GM18519 (cell line): ENCODE measurements at regions not wholly inside any gene's neighbourhood (a gene's known extent, or its start where the extent isn't known, plus 50 kb on each side); places are given as distances from the start of the nearest gene placed in this dataset.
"Not testable (repeated sequence)": the region's sequence is repeated elsewhere in the genome, so short reads cannot be mapped to it uniquely, and the experiment has no call there.

Experiments used
- ATAC-seq: cut with Tn5 transposase; IDR thresholded peaks from one replicate; pipeline ENCODE4 v1.9.1; 2021; ENCODE audit warnings: mild to moderate bottlenecking, moderate library complexity; ENCODE audit not compliant: unreplicated experiment, low FRiP score

DNA sequence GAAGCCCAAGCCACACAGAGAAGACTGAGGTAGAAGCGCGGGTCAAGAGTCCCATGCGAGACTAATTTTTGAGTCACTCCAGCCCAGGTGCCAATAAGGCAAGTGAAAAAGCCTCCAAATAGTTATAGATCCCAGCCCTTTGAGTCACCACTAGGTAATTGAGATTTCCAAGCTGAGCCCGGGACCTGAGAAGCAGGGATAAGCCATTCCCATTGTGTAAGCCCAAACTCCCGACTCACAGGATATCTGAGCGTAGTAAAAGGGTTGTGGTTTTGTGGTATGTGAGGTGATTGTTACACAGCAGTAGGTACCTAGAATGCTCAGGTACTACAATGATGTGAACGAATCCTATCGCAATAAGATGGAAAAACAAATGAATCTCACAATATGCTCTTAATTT, 560.7 kb downstream of the DSC3 start:
- ATAC-seq: no peak

DNA sequence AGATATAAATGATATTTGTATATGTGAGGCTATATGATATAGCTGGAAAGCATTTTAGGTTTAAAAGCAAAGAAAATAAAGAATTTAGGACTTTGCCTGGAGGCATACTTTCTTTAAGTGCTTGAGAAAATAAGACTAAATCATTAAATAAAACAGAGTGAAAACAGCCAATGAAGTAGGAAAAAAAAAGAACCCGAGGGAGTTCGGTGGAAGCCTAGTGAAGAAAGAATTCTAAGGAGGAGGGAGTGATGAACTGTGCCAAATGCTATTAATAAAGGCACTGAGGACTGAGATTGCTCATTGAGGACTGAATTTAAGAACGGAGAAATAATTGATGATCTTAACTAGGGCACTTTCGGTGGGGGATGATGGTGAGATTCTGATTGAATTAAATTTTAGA, 573.5 kb downstream of the DSC3 start:
- ATAC-seq: no peak

DNA sequence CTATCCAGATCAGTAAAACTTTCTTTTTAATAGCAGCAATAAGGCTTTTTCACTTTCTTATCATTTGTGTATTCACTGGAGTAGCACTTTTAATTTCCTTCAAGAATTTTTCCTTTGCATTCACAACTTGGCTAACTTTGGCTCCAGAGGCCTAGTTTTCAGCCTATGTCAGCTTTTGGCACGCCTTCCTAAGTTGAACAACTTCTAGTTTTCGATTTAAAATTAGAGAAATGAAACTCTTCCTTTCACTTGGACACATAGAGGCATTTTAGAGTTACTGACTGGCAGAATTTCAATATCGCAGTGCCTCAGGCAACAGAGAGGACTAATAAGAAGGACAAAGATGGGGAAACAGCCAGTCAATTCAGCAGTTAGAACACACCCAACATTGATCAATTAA, 577.4 kb downstream of the DSC3 start:
- ATAC-seq: no peak

DNA sequence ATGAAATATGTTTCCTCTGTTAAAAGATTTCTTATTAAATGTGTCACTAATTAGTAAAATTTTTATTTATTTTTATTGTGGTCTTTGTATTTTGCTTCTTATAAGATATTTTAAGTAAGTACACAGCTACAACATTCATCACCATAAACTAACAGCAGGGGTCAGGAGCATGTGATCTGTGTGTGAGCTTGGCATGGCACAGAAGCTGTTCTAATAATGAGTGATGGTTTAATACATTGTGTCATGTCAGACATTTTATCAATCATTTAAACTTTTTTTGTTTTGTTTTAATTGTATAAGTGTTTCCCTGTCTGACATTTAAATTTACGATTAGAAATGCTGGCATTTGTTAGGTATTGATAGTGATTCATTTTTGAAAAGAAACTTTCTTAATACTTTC, 585.4 kb downstream of the DSC3 start:
- ATAC-seq: no peak

DNA sequence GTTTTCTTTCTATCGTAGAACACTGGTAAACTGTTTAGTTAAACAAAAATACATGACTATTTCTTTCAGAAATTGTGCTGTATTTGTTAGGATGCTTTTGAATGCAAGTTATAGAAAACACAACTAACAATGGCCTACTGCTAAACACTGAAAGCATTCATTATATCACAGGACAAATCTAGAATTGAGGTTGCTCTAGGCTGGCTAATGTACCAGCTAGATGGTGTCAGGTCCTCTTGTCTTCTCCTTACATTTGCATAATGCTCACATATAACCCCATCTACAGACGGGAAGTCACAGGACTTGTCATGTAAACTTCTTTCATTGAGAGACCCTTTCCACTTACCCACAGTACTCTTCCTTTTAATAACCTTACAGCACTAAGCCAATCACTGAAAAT, 586.8 kb downstream of the DSC3 start:
- no peak for ATAC-seq

DNA sequence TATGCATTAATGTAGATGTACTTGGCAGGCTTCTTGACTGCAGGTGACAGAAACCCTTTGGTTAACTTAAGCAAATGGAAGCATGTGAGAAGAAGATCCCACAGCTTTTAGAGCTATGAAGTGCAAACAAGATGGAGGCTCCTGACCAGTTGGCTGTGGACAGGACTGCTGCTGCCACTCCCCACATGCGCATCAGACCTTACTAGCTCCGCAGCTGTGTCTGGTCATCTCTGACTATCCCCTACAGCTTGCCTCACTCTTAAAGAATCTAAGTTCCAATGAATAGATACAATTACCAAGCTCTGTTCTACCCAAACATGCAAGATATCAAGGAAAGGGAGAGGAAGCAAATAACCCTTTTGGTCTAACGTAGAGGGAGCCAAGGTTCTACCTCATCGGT, 587.6 kb downstream of the DSC3 start:
- no peak for ATAC-seq

DNA sequence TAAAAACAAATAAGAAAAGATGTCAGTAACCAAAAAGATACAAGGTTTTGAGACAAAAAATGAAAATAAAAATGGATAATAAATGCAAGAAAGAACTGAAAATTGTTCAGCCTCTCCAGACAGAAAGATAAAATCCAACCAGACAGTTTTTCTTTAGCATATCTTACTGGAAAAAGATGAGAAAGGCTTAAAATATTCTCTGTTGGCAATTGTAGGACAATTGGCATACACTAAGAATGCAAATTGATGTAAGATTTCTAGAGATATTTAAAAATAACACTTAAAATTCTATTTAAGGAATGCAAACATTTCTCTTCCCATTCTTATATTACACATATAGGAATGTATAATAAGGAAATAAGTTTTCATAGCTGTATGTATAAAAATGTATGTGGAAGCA, 590.6 kb downstream of the DSC3 start:
- no peak for ATAC-seq

DNA sequence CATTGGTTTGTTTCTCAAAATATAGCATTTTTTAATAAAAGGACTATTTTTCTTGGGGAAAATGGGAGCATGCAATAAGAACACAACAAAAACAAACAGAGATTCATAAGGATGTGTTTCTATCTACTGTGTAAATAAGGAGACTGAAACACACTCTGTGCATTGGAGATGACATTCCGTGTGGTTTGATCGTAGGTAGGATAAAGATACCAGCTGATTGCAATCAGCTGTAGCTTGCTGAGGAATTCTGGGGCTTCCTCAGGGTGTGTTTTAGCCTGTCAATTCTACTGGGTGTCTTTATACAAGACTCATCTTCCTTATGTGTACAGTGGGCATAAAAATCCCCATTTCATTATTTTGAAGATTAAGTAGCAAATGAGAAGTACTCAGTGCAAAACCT, 591.6 kb downstream of the DSC3 start:
- ATAC-seq: no peak

DNA sequence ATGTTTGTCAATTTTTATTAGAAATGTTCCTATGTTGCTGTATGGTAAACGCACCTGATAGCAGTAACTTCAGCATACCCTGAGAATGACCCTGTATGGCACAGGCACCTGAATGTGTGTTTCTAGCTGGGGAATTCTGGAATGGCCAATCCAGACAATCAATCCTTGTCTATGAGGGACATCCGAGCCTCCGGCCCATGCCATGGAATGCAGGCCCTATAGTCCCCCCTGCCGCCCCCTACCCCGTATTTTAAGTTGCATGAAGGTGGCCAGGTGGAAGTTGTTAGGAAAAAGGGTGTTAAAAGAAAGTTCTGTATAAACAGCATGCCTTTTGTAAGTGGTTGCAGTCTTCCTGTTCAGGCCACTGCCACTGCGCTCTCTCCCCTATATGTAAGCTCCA, 595.9 kb downstream of the DSC3 start:
- no peak for ATAC-seq

DNA sequence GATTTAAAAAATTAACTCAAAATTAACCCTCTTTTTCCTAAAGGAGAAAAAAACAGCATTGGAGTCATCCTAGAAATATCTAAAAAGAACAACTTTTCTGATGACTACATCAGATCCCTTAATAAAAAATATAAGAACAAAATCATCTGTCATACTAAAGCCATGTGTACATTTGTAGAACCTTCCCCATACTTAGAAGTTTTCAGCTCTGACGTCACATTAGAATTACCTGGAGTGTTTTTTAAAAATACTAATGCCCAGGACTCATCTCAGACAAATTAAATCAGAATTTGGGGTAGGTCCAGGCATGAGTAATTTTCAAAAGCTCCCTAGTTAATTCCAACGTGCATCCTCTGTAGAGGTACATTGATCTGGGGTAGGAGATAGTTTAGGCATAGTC, 598.0 kb downstream of the DSC3 start:
- no peak for ATAC-seq

DNA sequence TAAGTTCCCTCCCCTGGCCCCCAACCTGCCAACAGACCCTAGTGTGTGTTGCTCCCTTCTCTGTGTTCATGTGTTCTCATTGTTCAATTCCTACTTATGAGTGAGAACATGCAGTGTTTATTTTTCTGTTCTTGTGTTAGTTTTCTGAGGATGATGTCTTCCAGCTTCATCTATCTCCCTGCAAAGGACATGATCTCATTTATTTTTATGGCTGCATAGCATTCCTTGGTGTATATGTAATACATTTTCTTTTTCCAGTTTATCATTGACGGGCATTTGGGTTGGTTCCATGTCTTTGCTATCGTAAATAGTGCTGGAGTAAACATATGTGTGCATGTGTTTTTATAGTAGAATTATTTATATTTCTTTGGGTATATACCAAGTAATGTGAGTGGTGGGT, 602.2 kb downstream of the DSC3 start:
- ATAC-seq: no peak

DNA sequence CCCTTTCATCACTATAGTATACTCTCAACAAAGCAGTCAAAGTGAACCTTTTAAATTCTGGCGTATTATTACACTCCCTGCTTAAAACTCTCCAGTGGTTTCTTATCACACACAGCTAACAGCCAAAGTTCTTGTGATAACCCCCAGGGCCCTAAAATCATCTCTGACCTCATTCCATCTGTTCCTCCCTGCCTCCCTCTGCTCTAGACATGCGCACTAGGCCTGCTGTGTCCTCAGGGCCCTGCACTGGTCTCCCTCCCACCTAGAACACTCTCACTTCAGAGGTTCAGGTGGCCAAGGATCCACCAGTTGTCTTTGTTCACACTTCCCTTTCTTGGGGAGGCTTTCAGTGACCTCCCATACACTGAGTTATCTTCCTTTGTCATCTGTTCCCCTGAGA, 603.4 kb downstream of the DSC3 start:
- no peak for ATAC-seq

DNA sequence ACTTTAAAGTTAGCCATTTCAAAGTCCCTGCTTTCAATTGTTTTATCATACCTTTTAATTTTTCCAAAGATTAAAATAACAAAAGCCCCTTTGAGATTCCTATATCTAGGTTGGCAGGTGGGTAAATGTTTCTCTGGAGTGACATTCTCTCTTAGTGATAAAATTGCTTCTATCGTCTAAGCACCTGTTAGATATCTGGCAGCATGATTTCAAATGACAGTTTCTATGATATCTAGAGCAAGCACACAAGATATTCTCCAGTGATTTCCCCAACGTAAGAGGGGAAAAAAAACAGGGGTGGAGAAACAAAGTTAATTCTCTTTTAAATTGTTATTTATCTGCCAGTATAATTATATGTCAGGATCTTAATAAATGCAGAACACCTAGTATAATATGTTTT, 610.2 kb downstream of the DSC3 start:
- no peak for ATAC-seq

DNA sequence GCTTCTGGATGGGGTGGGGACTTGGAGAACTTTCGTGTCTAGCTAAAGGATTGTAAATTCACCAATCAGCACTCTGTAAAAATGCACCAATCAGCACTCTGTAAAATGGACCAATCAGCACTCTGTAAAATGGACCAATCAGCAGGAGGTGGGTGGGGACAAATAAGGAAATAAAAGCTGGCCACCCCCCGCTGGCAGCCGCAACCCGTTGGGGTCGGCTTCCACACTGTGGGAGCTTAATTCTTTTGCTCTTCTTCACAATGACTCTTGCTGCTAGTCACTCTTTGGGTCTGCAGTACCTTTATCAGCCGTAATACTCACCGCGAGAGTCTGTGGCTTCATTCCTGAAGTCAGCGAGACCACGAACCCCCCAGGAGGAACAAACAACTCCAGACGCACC, 623.1 kb downstream of the DSC3 start:
- not testable (repeated sequence) for ATAC-seq

DNA sequence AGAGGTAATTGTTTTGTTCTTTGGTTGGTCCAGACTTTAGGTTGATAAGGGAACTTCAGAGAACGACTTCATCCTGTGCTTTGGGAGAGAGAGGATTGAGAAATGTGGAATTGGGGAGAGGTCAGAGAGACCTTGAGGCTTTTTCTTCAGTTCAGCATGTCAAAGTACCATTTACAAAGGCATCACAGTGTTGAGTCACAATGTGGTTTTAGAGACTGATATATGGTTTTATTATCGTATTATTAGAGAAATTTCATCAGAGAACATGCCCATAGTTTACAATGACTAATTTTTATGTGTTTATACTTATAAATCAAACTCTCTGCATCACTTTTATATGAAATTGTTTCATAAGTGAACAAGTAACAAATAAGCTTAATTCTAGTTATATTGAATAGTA, 626.6 kb downstream of the DSC3 start:
- ATAC-seq: no peak

DNA sequence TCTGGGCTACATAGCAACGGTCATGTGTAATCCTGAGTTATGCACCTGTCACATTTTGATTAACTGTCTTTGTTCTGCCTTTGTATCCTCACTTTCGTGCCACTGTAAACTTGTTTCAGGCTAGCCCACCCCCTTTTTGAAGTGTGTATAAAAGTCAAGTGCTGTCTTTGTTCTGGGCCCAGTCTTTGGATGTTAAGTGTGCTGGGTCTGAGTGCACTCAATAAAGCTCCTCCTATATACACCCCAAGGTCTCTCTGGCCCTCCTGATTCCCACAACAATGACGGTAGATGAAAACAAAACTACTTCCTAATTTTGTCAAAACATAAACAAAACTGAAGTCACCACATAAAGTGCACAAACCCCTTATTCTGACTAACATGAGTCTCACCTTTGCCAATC, 633.4 kb downstream of the DSC3 start:
- ATAC-seq: no peak

DNA sequence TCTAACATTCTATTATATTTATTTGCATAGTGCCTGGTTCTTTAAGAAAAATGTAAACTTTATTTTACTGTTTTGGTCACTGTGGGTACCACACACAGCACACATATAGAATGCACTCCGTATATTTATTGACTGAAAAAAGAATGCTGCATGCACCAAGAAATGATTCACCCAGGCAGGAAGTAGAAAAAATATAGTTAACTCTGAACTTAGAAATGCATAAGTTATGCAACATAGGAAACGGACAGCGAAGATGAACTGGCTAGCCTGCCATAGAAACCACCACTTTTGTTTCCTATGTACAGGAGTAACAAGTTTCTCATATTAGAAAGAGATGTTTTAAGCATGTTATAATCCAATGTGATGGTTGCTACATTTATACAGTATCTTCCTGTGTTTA, 635.8 kb downstream of the DSC3 start:
- no peak for ATAC-seq

DNA sequence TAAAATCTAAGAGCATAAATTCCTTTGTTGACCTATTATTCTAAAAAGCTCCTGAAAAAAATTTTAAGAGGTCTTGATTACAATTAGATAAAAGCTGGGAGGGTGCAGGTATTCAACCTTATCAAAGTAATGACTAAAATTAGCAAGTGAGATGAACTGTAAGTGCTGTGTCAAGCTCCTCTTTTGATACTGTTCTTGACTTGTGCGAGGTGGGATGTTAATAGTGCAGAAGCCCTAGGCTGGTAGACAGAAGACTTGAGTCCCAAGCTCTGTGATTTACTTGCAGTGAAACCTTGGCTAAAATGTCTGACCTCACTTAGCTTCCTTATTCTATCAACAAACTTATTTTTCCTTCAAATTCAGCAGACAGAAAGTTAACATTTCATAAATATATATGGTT, 637.5 kb downstream of the DSC3 start:
- ATAC-seq: no peak

DNA sequence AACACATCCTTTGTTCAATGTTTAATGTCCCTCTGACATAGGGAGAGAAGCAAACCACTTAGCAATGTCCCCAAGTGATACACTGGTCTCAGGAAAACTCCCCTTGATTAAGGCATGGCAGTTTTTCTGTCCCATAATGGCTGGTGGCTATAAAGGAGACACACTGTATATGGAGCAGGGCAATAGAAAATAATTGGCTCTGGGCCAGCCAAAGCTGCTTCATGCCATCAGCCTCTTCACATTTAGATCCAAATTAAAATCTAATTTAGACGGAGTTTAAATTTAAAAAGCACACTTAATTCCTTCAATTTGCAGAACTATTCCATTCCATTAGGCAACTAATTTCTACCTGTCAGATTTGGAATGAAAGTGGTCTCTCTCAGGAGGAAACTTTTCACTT, 638.1 kb downstream of the DSC3 start:
- no peak for ATAC-seq

DNA sequence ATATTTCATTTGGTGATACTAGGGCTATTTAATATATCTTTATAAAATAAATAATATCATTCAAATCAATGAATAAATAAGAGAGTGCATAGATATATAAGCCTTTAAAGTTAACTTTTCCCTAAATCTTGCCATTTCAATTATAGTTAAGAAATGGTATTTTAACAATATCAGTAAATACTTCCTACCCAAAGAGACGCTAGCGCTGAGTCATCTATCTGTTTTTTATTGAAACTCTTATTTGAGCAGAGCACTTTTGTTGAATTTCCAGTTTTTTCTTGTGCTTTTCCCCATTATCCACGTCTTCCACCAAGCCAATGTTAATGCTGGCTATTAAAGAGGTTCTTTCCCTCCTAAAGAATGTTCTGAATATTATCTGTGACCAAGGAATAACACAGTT, 639.3 kb downstream of the DSC3 start:
- no peak for ATAC-seq

DNA sequence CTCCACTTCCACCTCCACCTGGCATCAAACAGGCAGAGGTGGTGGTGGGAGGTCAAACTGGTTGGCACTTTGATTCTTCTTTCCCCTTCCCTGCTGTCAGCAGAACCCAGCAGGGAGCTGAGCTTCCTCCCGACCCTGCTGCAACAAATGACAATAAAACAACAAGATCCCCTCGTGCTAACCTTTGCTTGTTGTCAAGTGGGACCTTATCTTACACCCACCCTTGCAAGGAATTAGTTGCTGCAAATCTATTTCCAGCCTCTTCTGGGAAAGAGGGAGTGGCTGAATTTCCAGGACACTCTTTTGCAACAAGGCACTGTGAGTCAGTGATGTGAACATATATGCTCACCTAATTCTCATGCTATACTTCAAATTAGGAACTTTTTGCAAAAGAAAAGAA, 655.1 kb downstream of the DSC3 start:
- ATAC-seq: no peak

DNA sequence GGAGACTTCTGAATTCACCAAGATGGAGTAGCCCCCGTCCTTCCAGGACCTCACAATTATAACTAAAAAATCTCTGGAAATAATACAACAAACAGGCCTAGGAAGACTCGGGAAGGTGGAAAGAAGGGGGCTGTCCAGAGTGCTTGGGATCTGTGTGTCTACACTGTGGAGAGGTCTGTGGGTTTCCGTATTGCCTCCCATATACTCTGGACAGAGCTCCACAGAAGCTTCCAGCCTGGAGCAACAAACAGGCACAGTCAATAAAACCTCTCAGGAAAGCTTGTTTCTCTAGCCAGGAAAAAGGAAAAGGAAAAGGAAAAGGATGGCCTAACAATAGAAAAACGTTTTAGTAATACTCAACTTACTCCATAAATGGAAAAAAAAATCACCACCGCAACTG, 655.9 kb downstream of the DSC3 start:
- ATAC-seq: no peak

DNA sequence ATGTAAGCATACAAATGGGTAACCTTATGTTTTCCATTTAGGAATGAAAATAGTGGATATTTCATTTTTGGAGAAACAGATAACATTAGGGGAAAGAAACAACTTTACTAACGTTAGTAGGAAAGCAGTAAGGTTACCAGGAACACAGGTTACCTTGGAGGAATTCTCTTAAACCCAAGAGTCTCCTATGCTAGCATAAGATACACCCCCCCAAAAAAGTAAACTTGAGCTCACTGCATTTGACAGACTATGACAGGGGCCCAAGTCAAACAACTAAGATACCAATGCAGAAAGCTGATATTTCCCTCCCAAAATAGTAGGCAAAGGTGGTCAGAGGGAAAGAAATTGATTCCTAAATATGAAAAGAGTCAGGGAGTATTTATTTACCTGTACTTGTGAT, 656.9 kb downstream of the DSC3 start:
- no peak for ATAC-seq

DNA sequence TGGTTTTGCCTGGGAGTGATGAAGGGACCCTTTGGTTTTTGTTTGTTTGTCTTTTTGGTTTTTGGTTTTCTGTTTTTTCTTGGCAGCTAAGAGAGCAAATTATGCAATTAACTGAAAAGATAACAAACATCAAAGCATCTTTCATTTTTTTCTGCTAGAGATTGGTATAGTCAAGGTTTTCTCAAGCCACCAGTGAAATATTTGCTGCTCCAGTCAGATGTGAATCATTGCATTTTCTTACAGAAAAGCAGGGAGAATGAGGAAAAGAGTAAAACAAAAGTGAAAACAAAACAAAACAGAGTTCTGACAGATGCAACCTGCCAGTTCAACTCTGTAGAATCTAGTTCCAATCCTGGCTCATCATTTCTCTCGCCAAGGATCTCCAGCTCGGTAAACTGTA, 660.7 kb downstream of the DSC3 start:
- ATAC-seq: no peak
